GM18507 (cell line): ENCODE measurements at regions not wholly inside any gene's neighbourhood (a gene's known extent, or its start where the extent isn't known, plus 50 kb on each side); places are given as distances from the start of the nearest gene placed in this dataset.
"Not testable (repeated sequence)": the region's sequence is repeated elsewhere in the genome, so short reads cannot be mapped to it uniquely, and the experiment has no call there.

Experiments
- DNase-seq: peaks from one replicate; pipeline ENCODE4 v3.0.0; 2011; ENCODE audit warnings: low read depth; ENCODE audit not compliant: insufficient read length; ENCODE audit errors: extremely low spot score
- FAIRE-seq: peaks from 2 replicates; lab custom pipeline; 2011; peaks lifted over from hg19 to GRCh38; lab: Jason Lieb, UNC

- DNase-seq, FAIRE-seq: not testable (repeated sequence)
Observed at GRCh38 chr20:25857091-25857788, 160.6 kb upstream of the ZNF337 start.

- FAIRE-seq (no peak), DNase-seq (no peak)
Observed at GRCh38 chr20:25856256-25856884, 159.7 kb upstream of the ZNF337 start.

GRCh38 chr20:25855451-25856156 lies 159.0 kb upstream of the ZNF337 start:
- not testable (repeated sequence) for FAIRE-seq, DNase-seq

GRCh38 chr20:25854666-25855065 lies 158.0 kb upstream of the ZNF337 start:
- DNase-seq, FAIRE-seq: not testable (repeated sequence)

- FAIRE-seq, DNase-seq: not testable (repeated sequence)
Observed at GRCh38 chr20:25853718-25854388, 157.2 kb upstream of the ZNF337 start.

- not testable (repeated sequence) for DNase-seq, FAIRE-seq
Observed at GRCh38 chr20:25852968-25853717, 156.5 kb upstream of the ZNF337 start.

GRCh38 chr20:25850133-25850532 lies 153.5 kb upstream of the ZNF337 start:
- not testable (repeated sequence) for DNase-seq, FAIRE-seq

- no peak for FAIRE-seq
- no peak for DNase-seq
Observed at GRCh38 chr20:25848222-25848621, 151.6 kb upstream of the ZNF337 start.

- not testable (repeated sequence) for FAIRE-seq, DNase-seq
Observed at GRCh38 chr20:25844640-25845039, 148.0 kb upstream of the ZNF337 start.

GRCh38 chr20:25813511-25813910 lies 116.9 kb upstream of the ZNF337 start:
- not testable (repeated sequence) for DNase-seq, FAIRE-seq

GRCh38 chr20:25798174-25798993 lies 101.7 kb upstream of the ZNF337 start:
- DNase-seq, FAIRE-seq: not testable (repeated sequence)

- FAIRE-seq, DNase-seq: not testable (repeated sequence)
Observed at GRCh38 chr20:25797062-25797461, 100.4 kb upstream of the ZNF337 start.

- not testable (repeated sequence) for FAIRE-seq, DNase-seq
Observed at GRCh38 chr20:25777241-25777640, 80.6 kb upstream of the ZNF337 start.

GRCh38 chr20:25774711-25775110 lies 78.1 kb upstream of the ZNF337 start:
- not testable (repeated sequence) for FAIRE-seq

GRCh38 chr20:25774203-25774602 lies 77.5 kb upstream of the ZNF337 start:
- not testable (repeated sequence) for DNase-seq, FAIRE-seq

More at GRCh38 chr20:25774711-25775110, 78.1 kb upstream of the ZNF337 start:
- DNase-seq: not testable (repeated sequence)

GRCh38 chr20:25772437-25772836 lies 75.8 kb upstream of the ZNF337 start:
- FAIRE-seq, DNase-seq: not testable (repeated sequence)

- DNase-seq, FAIRE-seq: not testable (repeated sequence)
Observed at GRCh38 chr20:25771818-25772217, 75.2 kb upstream of the ZNF337 start.

- FAIRE-seq: no peak
- DNase-seq: no peak
Observed at GRCh38 chr20:25761596-25761995, 64.9 kb upstream of the ZNF337 start.
